Fibroblast of peridontal ligament (primary cell): ENCODE measurements at regions not wholly inside any gene's neighbourhood (a gene's known extent, or its start where the extent isn't known, plus 50 kb on each side); places are given as distances from the start of the nearest gene placed in this dataset.

Experiments
- DNase-seq: peaks from one replicate; pipeline ENCODE4 v3.0.0-alpha.2; 2010; ENCODE audit errors: extremely low read depth

DNA sequence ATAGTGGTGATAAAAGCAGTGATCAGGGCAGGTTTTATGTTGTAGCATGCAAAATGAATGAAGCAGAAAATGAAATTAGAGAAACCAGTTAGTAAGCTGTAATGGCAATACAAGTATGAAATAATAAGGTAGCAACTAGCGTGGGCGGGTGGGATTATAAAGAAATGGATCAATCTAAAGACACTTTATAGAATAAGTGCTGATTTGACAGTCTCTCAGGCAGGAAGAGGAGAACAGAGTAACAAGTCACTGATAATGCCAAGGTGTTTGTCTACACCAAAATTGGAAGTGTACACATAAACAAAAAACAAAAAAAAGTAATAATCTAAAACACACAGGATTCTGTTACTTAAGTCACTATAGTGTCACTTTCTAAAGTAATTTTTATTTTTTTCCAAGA lies 51.0 kb upstream of the PCBP1 start:
- DNase-seq: no peak

DNA sequence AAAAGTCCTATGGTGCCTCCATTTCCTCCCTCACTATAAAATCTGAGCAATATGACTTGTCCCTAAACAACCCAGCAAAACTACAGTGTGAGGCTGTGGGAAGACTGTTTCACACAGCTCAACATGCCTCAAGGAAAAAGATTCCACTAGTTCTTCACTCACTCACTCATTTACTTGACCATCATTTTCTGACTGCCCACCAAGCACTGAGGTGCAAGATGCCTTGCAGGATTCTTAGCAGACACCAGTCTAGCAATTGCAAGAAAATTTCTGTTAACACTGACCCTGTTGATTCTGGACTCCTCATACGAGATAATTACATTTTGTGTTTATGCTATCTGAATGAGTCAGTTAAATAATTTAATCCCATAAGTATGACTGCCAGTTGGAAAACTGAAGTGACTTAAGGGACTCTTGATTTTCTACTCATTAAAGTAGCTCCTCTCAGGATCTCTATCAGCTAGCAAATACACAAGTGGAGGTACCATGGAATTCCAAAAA lies 51.9 kb upstream of the PCBP1 start:
- DNase-seq: peak; percentile 57

DNA sequence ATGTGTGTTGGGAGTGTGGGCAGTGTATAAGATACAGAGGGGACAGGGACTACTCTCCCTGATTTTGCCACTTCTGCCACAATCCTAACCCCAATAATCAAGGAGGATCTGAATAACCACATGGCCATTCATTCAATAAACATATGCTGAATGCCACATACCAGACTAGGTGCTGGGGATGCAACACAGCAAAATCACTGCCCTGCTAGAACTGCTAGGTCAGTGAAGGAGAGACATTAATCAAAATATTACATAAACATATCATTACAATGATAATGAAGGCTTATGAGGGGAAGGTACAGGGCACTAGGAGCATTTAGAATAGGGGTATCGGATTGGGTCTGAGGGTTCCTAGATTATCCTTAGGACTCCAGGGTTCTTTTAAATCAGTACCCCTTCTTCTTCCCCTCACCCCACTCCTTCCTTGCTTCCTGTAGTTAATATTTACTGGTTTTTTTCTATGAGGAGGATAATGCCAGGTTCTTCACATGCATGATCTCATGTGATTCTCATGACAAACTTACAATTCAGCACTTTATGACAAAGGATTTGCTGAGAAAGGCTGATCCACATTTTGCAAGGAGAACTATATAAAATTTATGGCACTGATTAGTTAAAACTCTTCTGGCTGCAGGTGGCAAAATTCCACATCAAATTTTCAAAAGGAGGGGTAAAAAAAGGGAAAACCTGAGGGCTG lies 56.4 kb upstream of the PCBP1 start:
- DNase-seq: no peak

DNA sequence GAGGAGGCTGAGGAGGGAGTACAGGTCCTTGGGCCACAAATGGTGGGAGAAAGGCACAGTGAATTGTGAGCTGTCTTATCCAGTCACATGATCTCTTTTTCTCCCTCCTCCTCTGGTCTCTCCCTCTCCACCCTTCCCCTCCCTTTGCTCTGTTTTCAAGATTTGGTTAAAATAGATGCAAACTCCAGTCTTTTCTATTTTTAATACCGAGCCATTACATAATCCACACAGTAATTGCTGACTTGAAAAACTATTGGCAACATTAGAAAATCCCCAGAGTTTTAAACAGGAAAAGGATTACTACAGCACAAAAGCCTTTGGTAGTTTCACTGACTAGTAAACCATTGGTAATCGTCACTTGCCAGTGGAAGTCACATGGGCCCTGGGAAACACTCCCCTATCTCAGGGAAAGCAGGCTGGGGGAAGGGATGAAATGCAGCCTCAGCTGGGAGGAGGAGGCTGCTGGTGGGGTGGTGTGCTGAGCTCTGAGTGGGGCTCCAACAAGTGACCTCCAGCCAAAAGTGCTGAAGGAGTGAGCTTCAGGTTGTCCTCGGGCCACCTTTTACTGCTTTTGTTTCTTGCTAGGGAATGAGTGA lies 57.4 kb upstream of the PCBP1 start:
- peak; percentile 96 for DNase-seq

DNA sequence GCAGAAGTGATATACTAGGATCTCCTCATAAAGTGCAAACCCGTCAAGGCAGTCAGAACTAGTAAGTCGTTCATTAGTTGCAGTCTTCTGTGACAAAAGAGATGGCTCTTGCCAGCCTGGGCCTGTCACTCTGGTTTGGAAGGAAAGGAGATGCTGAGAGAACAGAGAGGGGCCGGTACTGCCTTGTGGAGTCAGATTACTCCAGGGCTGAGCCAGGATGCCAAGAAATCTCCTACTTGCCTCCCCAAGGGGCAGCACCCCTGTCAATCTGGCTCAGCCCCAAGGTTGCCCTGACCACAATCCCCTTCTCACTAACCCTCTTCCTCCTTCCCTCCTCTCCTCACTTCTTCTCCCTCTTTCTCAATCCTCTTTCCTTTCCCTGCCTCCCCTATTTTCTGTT lies 62.9 kb upstream of the ASPRV1 start:
- no peak for DNase-seq

DNA sequence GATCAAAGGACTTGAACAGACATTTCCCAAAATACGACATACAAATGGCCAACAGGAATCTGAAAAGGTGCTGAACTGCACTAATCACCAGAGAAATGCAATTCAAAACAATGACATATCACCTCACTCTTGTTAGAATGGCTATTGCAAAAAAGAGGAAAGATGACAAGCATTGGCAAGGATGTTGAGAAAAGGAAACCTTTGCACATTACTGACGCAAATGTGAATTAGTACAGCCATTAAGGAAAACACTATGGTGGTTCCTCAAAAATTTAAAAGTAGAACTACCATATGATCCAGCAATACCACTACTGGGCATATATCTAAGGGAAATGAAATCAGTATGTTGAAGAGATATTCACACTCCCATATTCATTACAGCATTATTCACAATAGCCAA lies 57.7 kb upstream of the ASPRV1 start:
- no peak for DNase-seq

DNA sequence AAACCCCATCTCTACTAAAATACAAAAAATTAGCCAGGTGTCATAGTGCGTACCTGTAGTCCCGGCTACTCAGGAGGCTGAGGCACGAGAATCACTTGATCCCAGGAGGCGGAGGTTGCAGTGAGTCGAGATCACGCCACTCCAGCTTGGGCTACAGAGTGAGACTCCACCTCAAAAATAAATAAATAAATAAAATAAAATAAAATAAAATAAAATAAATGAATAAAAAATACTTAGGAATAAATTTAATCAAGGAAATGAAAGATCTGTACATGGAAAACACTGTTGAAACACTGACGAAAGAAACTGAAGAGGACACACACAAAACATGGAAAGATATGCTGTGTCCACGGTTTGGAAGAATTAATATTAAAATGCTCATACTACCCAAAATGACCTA lies 56.5 kb upstream of the ASPRV1 start:
- DNase-seq: no peak

DNA sequence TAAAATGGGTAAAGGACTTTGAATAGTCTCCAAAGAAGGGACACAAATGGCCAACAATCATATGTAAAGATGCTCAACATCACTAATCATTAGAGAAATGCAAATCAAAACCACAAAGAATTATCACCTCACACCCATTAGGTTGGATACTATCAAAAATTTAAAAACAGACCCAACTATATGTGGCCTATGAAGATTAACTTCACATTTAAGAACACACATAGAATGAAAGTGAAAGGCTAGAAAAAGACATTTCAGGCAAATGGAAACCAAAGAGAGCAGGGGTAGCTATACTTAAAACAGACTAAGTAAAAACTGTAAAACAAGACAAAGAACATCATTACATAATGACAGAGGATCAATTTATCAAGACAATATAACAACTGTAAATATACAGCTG lies 53.5 kb upstream of the ASPRV1 start:
- DNase-seq: no peak

DNA sequence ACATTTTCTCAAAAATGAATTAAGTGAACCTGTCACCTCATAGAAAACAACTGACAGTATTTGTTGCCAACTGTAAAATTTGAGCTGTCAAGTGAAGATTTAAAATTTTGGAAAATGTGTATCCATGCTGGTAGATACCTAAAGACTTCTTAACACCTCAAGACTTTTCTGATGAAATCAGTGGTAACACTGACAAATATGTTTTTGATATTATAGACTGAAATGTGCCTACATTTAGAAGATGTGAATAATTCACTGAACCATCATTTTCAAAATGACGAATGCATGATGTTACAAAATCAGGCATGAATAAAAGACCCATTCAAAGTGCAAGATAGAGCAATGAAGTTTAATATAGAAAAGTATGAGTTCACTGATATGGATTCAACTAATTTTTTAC lies 51.5 kb upstream of the ASPRV1 start:
- no peak for DNase-seq

DNA sequence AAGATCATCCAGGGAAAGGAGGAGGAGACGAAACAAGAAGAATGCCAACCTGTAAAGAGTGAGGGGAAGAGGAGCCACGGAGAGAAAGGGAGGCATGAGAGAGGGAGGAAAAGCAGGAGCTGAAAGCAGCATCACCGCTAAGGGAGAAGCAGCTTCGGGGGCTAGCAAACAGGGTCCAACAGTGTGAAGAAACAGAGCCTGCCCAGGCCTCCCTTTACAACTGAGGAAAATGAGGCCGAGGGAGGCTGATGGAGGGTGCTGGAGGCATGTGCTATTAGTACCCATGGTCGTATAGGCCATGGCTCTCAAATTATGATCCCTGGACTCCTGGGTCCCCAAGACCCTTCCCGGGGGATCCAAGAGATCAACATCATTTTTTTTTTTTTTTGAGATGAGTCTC lies 50.4 kb upstream of the ASPRV1 start:
- no peak for DNase-seq

DNA sequence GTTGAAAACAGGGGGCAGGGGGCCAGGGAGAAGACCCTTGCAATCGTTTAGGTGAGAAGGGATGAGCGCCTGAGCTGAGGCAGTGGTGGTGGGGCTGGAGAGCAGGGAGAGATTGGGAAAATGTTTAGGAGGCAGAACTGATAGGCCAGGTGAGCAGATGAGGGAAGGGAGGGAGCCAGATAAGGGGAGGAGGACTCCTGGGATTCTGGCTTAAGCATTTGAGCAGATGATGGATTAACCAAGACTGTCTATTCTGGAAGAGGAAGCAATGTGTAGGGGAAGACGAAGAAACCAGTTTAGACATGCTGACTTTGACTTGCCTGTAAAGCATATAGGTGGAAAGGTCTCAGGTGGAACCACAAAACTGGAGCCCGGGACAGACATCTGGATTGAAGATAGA lies 49.9 kb upstream of the ASPRV1 start:
- DNase-seq: no peak
